Stimulated activated CD4-positive, alpha-beta T cell treated with anti-CD3 and anti-CD28 coated beads, TNF-alpha, amount 100 ng/mL, for 4 hours (primary cell): ENCODE measurements at regions not wholly inside any gene's neighbourhood (a gene's known extent, or its start where the extent isn't known, plus 50 kb on each side); places are given as distances from the start of the nearest gene placed in this dataset.
"Not testable (repeated sequence)": the region's sequence is repeated elsewhere in the genome, so short reads cannot be mapped to it uniquely, and the experiment has no call there.

Experiments
- DNase-seq, 3 experiments: peaks; one replicate each; pipeline ENCODE4 v3.0.0-alpha.2; 2020; ENCODE audit warnings: low read depth in 3 of 3

- DNase-seq, result no peak
These were observed 278.0 kb downstream of the KLF5 start for GRCh38 chr13:73336773-73337172.

GRCh38 chr13:73335944-73336343, 277.1 kb downstream of the KLF5 start:
- no peak for DNase-seq

GRCh38 chr13:73335210-73335609, 276.4 kb downstream of the KLF5 start:
- DNase-seq, result no peak

GRCh38 chr13:73334445-73334844, 275.6 kb downstream of the KLF5 start:
- DNase-seq, result no peak

GRCh38 chr13:73331556-73331955, 272.8 kb downstream of the KLF5 start:
- DNase-seq, result no peak

GRCh38 chr13:73329355-73329754, 270.6 kb downstream of the KLF5 start:
- DNase-seq, result no peak

GRCh38 chr13:73327579-73327978, 268.8 kb downstream of the KLF5 start:
- no peak for DNase-seq

GRCh38 chr13:73325723-73326558, 267.1 kb downstream of the KLF5 start:
- no peak for DNase-seq

- no peak for DNase-seq
These were observed 266.3 kb downstream of the KLF5 start for GRCh38 chr13:73324842-73325722.

- no peak for DNase-seq
These were observed 264.8 kb downstream of the KLF5 start for GRCh38 chr13:73323615-73324014.

GRCh38 chr13:73321043-73321442, 262.2 kb downstream of the KLF5 start:
- no peak for DNase-seq

- DNase-seq, result no peak
These were observed 258.3 kb downstream of the KLF5 start for GRCh38 chr13:73317140-73317539.

- DNase-seq, result no peak
These were observed 251.6 kb downstream of the KLF5 start for GRCh38 chr13:73310366-73310765.

GRCh38 chr13:73307481-73307880, 248.7 kb downstream of the KLF5 start:
- no peak for DNase-seq

- no peak for DNase-seq
These were observed 247.9 kb downstream of the KLF5 start for GRCh38 chr13:73306688-73307087.

GRCh38 chr13:73304442-73304841, 245.6 kb downstream of the KLF5 start:
- DNase-seq, result no peak

GRCh38 chr13:73303851-73304250, 245.0 kb downstream of the KLF5 start:
- DNase-seq, result no peak

- DNase-seq, result not testable (repeated sequence)
These were observed 242.8 kb downstream of the KLF5 start for GRCh38 chr13:73301622-73302021.

GRCh38 chr13:73300718-73301425, 242.1 kb downstream of the KLF5 start:
- DNase-seq, result no peak

- DNase-seq, result no peak
These were observed 241.0 kb downstream of the KLF5 start for GRCh38 chr13:73299787-73300186.

- DNase-seq, result no peak
These were observed 235.2 kb downstream of the KLF5 start for GRCh38 chr13:73293913-73294523.

- DNase-seq, result no peak
These were observed 233.3 kb downstream of the KLF5 start for GRCh38 chr13:73292127-73292526.
